ENCODE measurements at regions not wholly inside any gene's neighbourhood (a gene's known extent, or its start where the extent isn't known, plus 50 kb on each side); places are given as distances from the start of the nearest gene placed in this dataset.
A peak's percentile ranks its signal among the peaks of the same experiment; 100 is the strongest.
"Not testable (repeated sequence)": the region's sequence is repeated elsewhere in the genome, so short reads cannot be mapped to it uniquely, and the experiment has no call there.

DNA sequence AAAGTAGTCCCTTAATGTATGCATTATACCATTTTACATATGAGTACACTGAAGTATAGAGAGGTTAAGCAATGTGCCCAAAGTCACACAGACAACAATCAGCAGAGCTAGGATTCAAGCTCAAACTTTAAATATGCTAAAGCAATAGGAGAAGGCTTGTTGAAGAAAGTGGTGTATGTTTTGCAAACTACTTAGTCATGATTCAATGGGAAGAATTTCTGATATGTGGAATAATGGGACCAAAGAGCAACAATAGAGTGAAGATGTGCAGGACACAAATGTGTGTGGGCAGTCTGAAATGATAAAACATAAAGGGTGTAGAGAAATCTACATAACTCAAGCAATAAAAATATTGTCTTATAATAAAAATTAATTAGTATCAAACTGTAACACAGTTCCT lies 109.0 kb upstream of the ARSJ start:
- no peak for DNase-seq

DNA sequence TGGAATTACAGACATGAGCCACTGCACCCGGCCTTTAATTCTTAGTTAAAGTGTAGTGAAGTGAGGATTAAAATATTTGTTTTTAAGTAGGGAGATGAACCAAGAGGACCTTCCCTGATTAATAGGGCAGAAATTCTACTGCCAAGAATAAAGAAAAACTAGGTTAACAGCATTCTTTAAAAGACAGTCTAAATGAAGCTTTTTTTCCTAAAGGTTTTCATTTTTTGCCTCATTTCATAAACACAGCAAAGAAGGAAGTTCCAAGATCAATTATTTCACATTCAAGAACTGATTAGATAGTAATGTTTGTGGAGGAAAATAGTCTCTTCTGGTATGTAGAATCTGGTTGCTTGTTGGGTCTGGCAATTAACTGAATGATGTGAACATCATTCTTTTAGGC lies 112.1 kb upstream of the ARSJ start:
- no peak for DNase-seq

GRCh38 chr4:114093221-114093715 lies 113.8 kb upstream of the ARSJ start:
- no peak for DNase-seq

DNA sequence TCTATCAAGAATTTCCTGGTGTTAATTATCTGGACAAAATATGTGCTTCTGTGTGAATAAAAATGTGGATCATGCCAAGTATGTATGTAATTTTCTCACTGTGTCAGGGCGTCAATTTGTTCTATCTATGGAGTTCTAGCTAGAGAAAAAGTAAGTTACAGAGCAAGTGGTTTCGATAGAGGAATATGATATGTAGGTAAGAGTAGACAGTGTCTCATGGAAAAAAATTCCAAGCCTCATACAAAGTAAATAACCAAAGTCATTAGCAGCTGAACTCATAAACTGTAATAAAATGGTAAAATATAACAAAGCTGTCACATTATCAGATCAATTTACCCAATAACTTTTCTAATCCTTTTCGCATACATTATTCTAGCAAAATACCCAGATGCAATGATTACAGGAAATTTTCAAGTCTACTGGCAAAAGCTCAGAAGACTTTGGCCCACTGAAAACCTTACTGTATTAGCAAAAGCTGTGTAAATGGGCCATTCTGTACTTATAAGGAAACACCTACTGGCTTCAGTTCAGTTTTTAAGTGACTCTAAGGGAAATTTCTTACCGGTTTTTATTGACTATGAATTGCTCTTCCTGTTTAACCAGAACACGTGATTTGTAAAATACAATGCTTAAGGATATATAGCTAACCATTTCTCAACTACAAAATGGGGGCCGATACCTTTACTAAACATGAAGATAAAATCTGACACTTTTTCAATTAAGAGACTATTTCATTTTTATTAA lies 121.0 kb upstream of the ARSJ start:
- DNase-seq: no peak

DNA sequence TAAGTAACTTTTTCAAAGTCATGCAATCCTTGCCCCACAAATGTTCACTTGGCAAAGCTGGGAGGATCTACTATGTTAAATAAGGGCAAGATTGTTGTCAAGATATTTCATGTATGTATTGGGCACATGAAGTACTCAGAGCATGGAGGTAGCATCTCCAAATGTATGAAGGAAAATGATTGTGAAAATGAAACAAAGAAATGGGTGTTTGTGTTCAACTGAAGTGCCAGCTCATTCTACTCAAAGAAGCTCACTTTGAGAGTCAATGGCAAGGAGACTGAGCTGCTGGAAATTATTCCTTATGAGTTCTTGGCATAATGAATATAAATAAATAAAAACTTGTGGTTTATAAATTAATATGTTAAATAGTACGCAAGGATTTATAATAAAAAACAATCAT lies 124.5 kb upstream of the ARSJ start:
- DNase-seq: no peak

DNA sequence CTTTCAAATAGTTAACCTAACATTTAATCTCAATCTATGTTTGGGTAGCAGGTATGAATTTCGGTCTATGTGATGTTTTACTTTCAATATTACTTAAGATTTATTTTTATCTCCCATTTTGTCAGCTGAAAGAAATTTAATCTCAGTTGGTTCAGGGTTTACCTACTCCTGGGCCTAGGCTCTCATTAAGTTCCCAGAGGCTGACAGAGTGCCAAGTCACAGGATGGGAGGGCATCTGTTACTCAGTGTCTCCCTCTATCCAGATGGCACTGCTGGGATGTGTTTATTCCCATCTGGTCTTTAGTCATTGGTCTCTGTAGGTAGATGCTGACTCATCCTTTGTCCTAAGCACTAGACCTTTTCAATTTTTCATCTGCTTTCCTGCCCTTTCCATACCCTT lies 129.4 kb upstream of the ARSJ start:
- DNase-seq: no peak

DNA sequence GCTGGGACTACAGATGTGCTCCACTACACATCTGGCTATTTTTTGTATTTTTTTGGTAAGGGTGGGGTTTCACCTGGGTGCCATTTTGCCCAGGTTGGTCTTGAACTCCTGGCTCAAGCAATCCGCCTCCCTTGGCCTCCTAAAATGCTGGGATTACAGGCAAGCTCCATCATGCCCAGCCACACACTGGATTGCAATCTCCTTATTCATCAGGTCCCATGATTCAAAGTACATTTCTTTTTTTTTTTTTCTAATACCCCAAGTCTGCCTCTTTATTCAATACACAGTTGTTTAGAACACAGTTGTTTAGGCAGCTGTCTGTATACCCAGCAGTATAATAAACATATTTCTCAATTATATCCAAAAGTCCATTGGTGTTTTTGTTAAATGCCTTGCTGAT lies 130.3 kb upstream of the ARSJ start:
- no peak for DNase-seq

DNA sequence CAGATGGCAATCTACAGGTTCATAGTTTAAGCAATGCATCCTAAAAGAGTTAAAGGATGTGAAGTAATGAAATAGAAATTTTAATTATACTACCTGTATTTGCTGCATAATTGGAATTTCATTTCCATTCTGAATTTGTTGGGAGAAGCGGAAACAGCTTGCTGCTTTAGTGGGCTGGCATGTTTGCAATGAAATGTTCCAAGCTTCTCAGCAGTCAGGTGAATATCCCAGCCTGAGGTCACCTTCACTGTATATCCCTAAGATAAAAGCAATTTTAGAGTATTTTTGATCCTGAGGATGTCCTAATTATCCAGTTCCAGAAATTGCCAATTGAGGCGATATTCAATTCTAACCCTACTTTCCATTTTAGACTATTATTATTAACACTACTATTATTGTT lies 136.1 kb upstream of the ARSJ start:
- DNase-seq: no peak

- DNase-seq: no peak
These were observed 137.4 kb upstream of the ARSJ start for GRCh38 chr4:114116861-114117260.

GRCh38 chr4:114121221-114121620 lies 141.8 kb upstream of the ARSJ start:
- no peak for DNase-seq

GRCh38 chr4:114132199-114132598 lies 152.8 kb upstream of the ARSJ start:
- DNase-seq: no peak

- DNase-seq: no peak
These were observed 153.4 kb upstream of the ARSJ start for GRCh38 chr4:114132830-114133229.

GRCh38 chr4:114136069-114136468 lies 156.6 kb upstream of the ARSJ start:
- DNase-seq: no peak

DNA sequence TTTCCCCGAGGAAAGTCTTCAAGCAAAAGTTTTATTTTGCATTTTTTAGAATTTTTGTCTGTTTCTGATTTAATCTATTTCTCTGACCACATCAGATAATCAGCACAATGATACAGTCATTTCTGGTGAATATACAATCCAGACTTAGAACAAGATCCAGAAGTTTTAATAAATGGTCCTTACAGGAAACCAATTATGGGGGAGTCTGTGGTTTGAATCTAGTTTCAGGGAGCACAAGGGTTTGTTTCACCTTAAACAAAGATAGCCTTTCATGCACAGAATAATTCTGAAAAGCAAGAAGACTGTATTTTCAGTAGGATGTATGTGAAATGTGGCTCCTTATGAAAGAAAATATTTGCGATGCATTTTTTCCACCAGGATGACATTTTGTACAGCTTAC lies 158.5 kb upstream of the ARSJ start:
- no peak for DNase-seq

DNA sequence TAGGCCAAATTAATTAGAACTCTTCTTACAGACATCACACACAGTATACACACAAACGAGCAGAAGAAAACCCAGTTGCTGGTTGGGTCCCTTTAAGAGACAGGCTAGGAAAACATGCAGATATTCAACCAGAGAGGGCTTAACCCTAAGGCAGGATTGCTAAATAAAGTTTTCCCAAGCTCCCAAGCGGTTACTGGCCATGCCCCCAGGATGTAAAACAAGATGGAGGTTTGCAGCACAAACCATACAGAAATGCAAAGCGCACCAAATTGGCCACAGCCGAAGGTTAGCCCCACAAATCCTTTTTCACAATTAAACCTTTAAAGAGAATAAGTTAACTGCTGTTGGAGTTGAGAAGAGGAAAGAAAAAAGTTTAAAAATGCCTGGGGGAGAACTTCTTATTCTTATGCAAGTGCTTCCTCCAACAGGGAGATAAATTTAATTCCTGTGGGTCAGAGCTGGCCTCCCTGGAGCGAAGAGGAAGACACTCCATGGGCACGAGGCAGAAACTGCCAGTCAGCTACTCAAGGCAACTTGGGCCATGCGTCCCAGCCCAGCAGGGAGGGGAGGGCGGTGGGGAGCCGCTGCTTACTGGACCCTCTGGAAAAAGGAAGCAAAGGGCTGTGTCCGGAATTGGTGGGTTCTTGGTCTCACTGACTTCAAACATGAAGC lies 167.6 kb upstream of the ARSJ start:
- DNase-seq: no peak

DNA sequence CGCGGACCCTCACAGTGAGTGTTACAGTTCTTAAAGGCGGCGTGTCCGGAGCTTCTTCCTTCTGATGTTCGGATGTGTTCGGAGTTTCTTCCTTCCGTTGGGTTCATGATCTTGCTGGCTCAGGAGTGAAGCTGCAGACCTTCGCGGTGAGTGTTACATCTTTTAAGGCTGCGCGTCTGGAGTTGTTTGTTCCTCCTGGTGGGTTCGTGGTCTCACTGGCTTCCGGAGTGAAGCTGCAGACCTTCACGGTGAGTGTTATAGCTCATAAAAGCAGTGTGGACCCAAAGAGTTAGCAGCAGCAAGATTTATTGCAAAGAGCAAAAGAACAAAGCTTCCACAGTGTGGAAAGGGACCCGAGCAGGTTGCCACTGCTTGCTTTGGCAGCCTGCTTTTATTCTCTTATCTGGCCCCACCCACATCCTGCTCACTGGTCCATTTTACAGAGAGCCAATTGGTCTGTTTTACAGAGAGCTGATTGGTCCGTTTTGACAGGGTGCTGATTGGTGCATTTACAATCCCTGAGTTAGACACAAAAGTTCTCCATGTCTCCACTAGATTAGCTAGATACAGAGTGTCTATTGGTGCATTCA lies 168.3 kb upstream of the ARSJ start:
- not testable (repeated sequence) for DNase-seq

DNA sequence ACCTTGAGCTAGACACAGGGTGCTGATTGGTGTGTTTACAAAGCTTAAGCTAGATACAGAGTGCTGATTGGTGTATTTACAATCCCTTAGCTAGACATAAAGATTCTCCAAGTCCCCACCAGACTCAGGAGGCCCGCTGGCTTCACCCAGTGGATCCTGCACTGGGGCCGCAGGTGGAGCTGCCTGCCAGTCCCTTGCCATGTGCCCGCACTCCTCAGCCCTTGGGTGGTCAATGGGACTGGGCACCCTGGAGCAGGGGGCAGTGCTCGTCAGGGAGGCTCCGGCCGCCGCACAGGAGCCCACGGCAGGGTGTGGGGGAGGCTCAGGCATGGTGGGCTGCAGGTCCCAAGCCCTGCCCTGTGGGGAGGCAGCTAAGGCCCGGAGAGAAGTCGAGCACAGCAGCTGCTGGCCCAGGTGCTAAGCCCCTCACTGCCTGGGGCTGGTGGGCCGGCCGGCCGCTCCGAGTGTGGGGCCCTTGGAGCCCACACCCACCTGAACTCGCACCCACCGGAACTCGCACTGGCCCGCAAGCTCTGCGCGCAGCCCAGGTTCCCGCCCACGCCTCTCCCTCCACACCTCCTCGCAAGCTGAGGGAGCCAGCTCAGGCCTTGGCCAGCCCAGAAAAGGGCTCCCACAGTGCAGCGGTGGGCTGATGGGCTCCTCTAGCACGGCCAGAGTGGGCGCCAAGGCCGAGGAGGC lies 169.1 kb upstream of the ARSJ start:
- not testable (repeated sequence) for DNase-seq

DNA sequence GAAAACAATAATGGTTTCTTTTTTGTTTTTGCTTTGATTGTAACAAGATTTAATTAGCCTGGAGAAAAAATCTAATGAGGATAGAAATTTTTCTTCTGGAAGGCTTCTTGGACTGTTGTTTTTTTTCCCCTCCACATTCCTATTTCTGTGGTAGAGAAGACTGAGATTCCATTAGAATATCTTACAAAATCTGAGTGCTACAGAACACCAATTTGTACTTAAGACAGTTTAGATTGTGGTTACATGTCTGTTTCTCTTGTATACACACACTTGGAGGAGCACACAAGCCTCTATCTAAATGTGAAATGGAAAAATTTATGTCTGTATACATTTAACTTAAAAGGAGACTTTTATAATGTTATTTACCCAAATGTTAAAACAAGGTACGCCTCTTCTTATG lies 176.9 kb upstream of the ARSJ start:
- DNase-seq: no peak

- DNase-seq: no peak
These were observed 182.4 kb upstream of the ARSJ start for GRCh38 chr4:114161809-114162208.

DNA sequence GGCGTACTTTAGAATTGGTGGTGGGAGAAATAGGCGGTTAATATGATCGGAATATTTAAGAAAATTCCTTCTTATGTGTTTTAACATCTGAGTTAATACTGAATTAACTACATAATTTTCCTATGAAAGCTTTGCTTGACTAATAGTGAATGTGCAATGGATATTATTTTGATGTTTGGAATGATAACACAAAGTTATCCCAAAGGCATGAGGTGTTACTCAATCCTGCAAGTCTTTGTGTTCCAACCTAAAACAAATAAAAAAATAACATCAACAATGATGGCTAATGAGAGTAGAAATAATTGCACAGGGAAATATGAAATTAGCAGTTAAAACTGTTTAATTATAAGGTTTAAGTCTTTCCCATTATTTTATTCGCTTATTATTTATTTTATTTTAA lies 183.6 kb upstream of the ARSJ start:
- no peak for DNase-seq

DNA sequence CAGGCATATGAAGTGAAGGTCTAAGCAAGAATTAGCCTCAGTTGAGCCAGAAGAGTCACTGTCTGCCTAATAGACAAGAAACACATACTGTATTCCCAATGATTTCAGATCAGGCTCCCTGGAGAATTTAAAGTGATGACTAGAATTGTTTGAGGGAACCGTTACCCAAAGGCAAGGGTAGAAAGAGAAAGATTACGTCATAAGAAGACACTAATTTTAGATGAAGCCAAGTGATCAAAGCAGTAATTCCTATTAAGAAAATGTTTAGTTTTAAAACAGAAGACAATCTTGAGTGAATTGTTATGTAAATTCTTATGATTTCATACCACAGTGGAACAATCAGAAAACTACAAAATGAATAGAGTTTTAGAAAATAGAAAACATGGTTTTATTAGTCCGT lies 194.5 kb upstream of the ARSJ start:
- no peak for DNase-seq

- no peak for DNase-seq
These were observed 198.2 kb upstream of the ARSJ start for GRCh38 chr4:114177628-114178027.

- no peak for DNase-seq
These were observed 198.9 kb upstream of the ARSJ start for GRCh38 chr4:114178392-114178791.

DNA sequence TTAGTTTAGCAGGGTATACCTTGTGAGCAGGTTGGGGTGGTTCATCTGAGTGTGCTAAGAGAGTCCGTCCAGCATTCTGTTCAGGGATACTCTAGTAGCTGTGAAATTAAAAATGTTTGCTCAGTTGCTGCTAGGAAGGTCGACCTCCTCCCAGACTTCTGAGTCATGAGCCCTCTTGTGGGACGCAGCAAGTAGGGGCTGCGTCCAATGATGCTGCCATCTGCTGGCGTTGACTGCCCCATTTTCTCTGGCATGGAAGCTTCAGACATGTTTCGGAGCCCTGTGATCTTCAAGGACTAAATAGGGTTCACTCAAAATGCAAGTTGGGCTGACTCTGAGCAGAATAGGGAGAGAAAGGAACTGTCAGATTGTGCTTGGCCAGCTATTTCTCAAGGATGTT lies 201.0 kb upstream of the ARSJ start:
- peak; percentile 50 for DNase-seq

Measured in eye (tissue), 1 donor.